Dendritic cell treated with granulocyte-macrophage colony-stimulating factor and Interleukin-4, amounts not matched to agents 40 ng/mL and 50 ng/mL, for 4 days (primary cell): ENCODE measurements at regions not wholly inside any gene's neighbourhood (a gene's known extent, or its start where the extent isn't known, plus 50 kb on each side); places are given as distances from the start of the nearest gene placed in this dataset.
"Not testable (repeated sequence)": the region's sequence is repeated elsewhere in the genome, so short reads cannot be mapped to it uniquely, and the experiment has no call there.

Experiments used
- H3K27ac Mint-ChIP-seq: one replicate; pipeline ENCODE4 v1.8.0; 2022; ENCODE audit warnings: mild to moderate bottlenecking, mixed read lengths
- H3K27me3 Mint-ChIP-seq: one replicate; pipeline ENCODE4 v1.8.0; 2022; ENCODE audit warnings: mild to moderate bottlenecking, mixed read lengths
- H3K36me3 Mint-ChIP-seq: one replicate; pipeline ENCODE4 v1.8.0; 2022; ENCODE audit warnings: low read depth, mixed read lengths
- H3K4me1 Mint-ChIP-seq: one replicate; pipeline ENCODE4 v1.8.0; 2022; ENCODE audit warnings: low read depth, mixed read lengths
- H3K4me3 Mint-ChIP-seq: one replicate; pipeline ENCODE4 v1.8.0; 2022; ENCODE audit warnings: mild to moderate bottlenecking, moderate library complexity, mixed read lengths
- H3K9me3 Mint-ChIP-seq: one replicate; pipeline ENCODE4 v1.8.0; 2022; ENCODE audit warnings: mixed read lengths
- intact Hi-C: fragments of 100-400 bp; cut with micrococcal nuclease; formaldehyde crosslinking; loops from one replicate; pipeline ENCODE4 v1.15.0; 2022

DNA sequence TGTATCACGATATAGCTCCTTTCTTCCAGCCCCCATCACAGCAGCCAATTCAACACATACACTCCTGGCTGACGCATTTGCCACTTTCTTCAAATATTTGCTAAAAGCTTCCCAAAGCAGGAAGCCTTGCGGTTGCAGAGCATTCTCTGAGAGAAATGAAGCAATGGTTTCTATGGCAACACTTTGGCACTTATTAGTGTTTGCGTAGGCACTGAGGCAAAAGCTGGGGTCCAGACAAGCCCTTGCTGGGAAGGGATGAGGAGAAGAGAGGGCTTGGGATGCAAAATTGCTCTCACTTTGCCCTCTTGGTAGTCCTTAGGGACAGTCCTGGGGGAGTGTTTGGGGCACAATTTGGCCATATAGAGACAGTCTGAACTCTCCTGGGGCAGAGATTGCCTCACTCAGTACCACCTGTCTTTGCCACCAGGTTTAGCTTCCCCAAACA, 55.0 kb upstream of the PAK3 start:
- H3K27ac Mint-ChIP-seq, result no peak overlapping the region
- intact Hi-C loops, result no loop called here

DNA sequence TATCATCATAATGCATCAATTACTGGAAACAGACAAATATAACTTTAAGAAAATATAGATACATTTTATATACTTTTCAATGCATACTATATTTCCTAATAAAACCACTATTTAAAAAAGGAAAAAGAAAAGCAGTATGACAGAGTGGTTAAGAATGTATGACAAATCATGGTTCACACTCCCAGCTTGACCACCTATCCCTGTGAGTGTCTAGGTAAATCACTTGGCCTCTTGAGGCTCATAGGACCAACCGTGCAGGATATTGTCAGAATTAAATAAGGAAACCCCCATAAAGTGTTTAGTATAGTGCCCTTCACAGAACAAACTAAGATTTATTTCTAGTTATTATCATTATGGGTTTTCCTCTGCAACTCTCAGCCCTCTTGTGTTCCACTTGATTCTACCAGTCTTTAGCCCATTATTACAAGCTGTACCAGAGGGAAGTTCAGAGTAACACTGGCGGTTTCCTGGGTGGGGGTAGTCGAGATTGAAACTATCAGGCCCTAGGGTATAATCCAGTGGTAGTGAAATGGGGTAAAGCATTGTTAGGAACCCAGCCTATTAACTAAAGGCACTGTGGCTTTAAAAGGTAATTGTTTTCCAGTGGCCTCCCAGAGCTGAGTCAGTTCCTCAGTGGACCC, 55.5 kb upstream of the PAK3 start:
- Mint-ChIP-seq H3K9me3 (no peaks in the 10 kb centered on the region), H3K36me3 (no peaks in the 10 kb centered on the region), H3K4me3 (no peak overlapping the region), H3K4me1 (peaks cover 9% of the 10 kb centered on the region), H3K27me3 (peaks cover 8% of the 10 kb centered on the region), H3K27ac (no peak overlapping the region)
- intact Hi-C loops, result no loop called here

More for the DNA sequence above, 55.0 kb upstream of the PAK3 start:
- Mint-ChIP-seq H3K4me3 (no peak overlapping the region), H3K4me1 (peaks cover 9% of the 10 kb centered on the region), H3K36me3 (no peaks in the 10 kb centered on the region), H3K9me3 (no peaks in the 10 kb centered on the region), H3K27me3 (peaks cover 9% of the 10 kb centered on the region)

DNA sequence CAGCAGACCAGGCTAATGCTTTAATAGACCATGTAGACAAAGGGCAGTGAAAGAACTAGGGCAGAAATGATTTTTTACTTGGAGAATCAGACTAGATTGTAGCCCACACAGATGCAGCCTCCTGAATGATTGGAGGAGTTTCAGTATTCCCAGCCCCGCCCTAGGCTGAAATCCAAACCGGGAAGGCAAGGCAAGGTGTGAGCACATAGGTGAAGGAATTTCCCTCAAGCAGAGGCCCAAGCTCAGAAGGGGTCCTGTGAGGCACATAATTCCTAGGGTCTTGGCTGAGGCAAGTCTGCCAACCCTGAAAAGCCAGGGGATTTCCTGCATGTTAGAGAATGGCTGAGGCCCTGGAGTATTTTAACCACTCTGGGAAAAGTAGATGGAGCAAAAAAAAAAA, 56.4 kb upstream of the PAK3 start:
- no peaks in the 10 kb centered on the region for H3K9me3 Mint-ChIP-seq
- intact Hi-C loops, result no loop called here
- peaks cover 9% of the 10 kb centered on the region for H3K4me1 Mint-ChIP-seq
- H3K4me3 Mint-ChIP-seq, result no peak overlapping the region
- H3K27ac Mint-ChIP-seq, result no peak overlapping the region
- H3K27me3 Mint-ChIP-seq, result peaks cover 5% of the 10 kb centered on the region
- no peaks in the 10 kb centered on the region for H3K36me3 Mint-ChIP-seq

DNA sequence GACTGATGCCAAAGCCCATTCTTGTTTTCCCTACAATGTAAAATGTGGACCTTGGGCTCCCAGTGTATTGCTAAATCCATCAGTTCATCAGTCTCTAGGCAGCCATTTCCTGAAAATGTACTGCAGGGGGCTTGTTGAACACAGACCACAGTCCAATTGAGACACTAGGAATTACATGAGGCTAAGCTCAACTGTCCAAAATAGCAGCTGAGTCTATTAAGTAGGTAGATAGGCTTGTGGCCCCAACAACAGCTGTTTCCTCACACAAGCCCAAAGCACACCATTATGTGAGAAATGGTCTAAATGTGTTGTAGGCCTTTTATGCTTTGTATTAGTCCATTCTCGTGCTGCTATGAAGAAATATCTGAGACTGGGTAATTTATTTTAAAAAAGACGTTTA, 60.0 kb upstream of the PAK3 start:
- Mint-ChIP-seq H3K9me3 (no peaks in the 10 kb centered on the region), H3K27ac (no peak overlapping the region), H3K27me3 (peaks cover 6% of the 10 kb centered on the region), H3K36me3 (no peaks in the 10 kb centered on the region), H3K4me1 (peaks cover 2% of the 10 kb centered on the region), H3K4me3 (no peak overlapping the region)
- intact Hi-C loops, result no loop called here

DNA sequence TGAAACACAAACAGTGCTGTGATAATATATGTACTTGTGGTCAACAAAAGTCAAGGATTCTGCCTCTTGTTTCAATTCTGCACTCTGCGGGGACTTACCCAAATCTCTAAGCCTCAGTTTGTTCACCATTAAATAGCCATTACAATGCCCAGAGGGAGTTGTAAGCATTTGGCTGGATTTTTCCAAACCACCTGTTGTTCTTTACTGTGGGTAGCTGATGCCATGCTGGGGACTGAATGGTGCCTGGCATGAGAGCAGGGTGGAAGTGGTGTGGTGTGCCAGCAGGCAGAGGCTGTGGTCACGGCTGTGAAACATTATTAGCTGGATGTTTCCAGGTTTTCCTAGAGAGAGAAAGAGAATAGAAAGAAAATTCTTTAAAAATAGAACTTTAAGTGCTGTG, 60.7 kb upstream of the PAK3 start:
- H3K9me3 Mint-ChIP-seq, result no peaks in the 10 kb centered on the region
- intact Hi-C loops, result no loop called here

DNA sequence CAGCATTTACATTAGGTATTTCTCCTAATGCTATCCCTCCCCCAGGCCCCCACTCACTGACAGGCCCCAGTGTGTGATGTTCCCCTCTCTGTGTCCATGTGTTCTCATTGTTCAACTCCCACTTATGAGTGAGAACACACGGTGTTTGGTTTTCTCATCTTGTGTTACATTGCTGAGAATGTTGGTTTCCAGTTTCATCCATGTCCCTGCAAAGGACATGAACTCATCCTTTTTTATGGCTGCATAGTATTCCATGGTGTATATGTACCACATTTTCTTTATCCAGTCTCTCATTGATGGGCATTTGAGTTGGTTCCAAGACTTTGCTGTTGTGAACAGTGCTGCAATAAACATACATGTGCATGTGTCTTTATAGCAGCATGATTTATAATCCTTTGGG, 73.0 kb upstream of the PAK3 start:
- intact Hi-C loops, H3K4me3 Mint-ChIP-seq, H3K27me3 Mint-ChIP-seq, H3K4me1 Mint-ChIP-seq, H3K27ac Mint-ChIP-seq, H3K36me3 Mint-ChIP-seq, H3K9me3 Mint-ChIP-seq: not testable (repeated sequence)

More for the DNA sequence above, 60.7 kb upstream of the PAK3 start:
- H3K36me3 Mint-ChIP-seq, result no peaks in the 10 kb centered on the region
- H3K27me3 Mint-ChIP-seq, result peaks cover 7% of the 10 kb centered on the region
- H3K4me1 Mint-ChIP-seq, result no peaks in the 10 kb centered on the region
- H3K4me3 Mint-ChIP-seq, result no peak overlapping the region
- no peak overlapping the region for H3K27ac Mint-ChIP-seq

DNA sequence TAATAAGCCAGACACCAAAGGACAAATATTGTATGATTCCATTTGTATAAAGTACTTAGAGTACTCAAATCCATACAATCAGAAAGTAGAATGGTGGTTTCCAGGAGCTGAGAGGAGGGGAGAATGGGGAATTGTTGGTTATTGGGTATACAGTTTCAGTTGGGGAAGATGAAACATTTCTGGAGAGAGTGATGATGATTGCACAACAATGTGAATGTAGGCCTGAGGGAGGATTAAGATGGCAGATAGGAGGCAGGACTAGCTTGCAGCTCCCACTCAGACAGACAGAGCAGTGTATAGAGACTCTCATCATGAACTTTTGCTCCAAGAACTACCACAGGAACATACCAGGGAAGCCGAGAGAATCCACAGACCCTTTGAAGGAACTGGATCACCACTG, 75.7 kb upstream of the PAK3 start:
- Mint-ChIP-seq H3K27me3 (peaks cover 4% of the 10 kb centered on the region), H3K36me3 (no peaks in the 10 kb centered on the region), H3K4me3 (no peak overlapping the region), H3K27ac (no peak overlapping the region), H3K9me3 (peaks cover 7% of the 10 kb centered on the region), H3K4me1 (no peaks in the 10 kb centered on the region)
- intact Hi-C loops, result no loop called here

DNA sequence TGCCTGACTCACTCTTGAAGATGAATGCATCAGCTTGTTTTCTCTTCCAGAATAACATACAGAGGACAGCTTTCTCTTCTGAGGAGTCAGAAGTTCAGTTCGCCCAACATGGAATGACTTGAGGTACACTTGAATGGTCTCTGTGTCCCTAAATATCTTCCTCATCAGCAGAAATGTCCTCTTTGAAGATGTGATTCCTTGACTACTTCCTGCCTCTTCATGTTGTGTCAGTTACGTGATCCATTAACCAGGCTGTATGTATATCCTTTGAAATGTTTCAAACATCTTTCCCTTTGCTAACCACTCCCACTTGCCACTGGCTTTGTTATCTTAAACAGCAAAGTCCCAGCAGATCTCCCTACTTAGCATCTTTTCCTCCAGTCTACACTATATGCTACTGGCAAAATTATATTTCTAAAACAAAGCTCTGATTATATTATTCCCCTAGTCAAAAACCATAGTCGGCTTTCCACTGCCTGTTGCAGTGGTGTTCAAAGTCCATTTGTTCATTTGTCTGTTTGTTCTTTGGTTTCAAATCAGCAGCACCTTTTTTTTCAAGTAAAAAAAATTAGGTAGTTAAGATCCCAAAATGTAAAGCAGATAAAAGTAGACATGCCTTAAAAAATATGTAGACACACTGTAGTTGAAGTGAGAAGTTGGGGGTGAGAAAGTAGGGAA, 82.1 kb upstream of the PAK3 start:
- Mint-ChIP-seq H3K36me3 (no peaks in the 10 kb centered on the region), H3K4me3 (no peak overlapping the region), H3K27me3 (no peaks in the 10 kb centered on the region), H3K9me3 (no peaks in the 10 kb centered on the region), H3K4me1 (peaks cover 7% of the 10 kb centered on the region), H3K27ac (no peak overlapping the region)
- intact Hi-C loops, result no loop called here

DNA sequence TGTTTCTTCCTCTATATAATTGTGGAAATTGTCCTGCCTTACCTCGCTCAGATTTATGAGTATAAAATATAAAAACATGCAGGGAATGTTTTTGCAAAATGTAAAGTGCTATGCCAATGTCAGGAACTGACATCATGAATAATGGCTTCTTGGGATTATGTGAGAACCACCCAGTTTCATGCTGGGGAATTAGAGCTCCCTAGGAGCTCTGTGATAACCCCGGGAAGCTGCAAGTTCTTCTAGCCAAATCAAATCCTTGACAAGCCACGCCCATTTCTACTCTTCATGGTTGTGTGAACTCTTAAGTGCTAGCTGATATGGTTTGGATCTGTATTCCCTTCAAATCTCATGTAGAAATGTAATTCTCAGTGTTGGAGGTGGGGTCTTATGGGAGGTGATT, 85.9 kb upstream of the PAK3 start:
- Mint-ChIP-seq H3K4me1 (peaks cover 12% of the 10 kb centered on the region), H3K36me3 (no peaks in the 10 kb centered on the region), H3K4me3 (no peak overlapping the region), H3K27ac (no peak overlapping the region), H3K27me3 (no peaks in the 10 kb centered on the region), H3K9me3 (no peaks in the 10 kb centered on the region)
- intact Hi-C loops, result no loop called here

DNA sequence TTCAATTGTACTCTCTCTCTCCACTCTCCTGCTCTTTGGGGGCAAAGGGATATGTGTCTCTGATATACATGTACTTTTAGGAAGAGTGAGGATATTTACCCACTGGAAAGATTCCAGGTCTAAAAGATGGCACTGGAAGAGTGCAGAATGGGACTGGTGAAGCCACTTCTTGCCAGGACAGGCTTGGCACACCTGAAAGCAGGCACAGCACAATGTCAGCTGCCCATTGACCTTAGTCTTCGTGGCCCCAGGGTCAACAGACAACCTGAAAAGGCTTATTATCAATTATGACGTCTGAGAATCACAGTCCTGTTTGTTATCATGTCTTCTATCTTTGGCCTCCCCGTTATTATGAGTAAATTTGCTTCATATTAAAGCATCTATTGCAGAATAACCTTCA, 86.7 kb upstream of the PAK3 start:
- no peak overlapping the region for H3K27ac Mint-ChIP-seq
- H3K4me3 Mint-ChIP-seq, result no peak overlapping the region
- no peaks in the 10 kb centered on the region for H3K36me3 Mint-ChIP-seq
- H3K4me1 Mint-ChIP-seq, result peaks cover 12% of the 10 kb centered on the region
- H3K27me3 Mint-ChIP-seq, result no peaks in the 10 kb centered on the region
- intact Hi-C loops, result no loop called here
- no peaks in the 10 kb centered on the region for H3K9me3 Mint-ChIP-seq

DNA sequence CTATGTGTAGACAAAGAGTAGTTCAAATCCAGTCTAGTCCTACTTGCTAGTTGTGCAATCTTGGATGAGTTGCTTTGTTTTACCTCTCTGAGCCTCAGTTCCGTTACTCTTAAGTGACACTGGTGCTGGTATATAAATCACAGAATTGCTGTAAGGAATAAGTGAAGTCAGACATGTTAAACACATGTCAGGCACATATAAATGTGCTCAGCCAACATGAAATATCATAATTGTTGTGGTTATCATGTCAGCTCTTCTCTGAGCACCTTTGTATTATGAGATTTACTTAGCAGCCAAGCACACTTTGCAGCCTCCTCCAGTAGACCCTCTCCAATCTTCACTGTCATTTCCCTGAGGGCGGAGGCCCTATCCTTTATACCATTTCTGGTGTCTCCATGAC, 87.9 kb upstream of the PAK3 start:
- Mint-ChIP-seq H3K27ac (no peak overlapping the region), H3K36me3 (no peaks in the 10 kb centered on the region), H3K27me3 (no peaks in the 10 kb centered on the region), H3K4me1 (peaks cover 12% of the 10 kb centered on the region), H3K9me3 (no peaks in the 10 kb centered on the region), H3K4me3 (no peak overlapping the region)
- intact Hi-C loops, result no loop called here

DNA sequence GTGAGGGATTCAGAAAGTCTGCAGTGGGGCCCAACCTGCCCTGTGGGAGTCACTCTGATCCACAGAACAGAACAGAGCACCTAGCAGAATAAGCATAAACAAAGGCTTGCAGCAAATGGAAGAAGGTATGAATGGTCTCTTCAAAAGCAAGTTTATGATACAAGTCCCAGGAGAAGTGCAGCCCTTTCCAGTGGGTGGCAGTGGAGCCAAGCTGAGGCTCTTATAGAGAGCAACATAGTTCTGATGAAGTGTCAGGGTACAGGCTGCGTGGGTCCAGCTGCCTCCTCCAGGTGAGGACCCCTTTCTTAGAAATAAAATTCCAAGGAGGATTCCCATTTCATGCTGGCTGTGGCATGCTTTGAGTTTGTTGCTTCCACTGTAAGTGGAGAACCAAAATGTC, 88.8 kb upstream of the PAK3 start:
- intact Hi-C loops, result no loop called here
- H3K4me1 Mint-ChIP-seq, result peaks cover 12% of the 10 kb centered on the region
- no peaks in the 10 kb centered on the region for H3K27me3 Mint-ChIP-seq
- no peaks in the 10 kb centered on the region for H3K9me3 Mint-ChIP-seq
- no peak overlapping the region for H3K27ac Mint-ChIP-seq
- H3K36me3 Mint-ChIP-seq, result no peaks in the 10 kb centered on the region
- H3K4me3 Mint-ChIP-seq, result no peak overlapping the region

DNA sequence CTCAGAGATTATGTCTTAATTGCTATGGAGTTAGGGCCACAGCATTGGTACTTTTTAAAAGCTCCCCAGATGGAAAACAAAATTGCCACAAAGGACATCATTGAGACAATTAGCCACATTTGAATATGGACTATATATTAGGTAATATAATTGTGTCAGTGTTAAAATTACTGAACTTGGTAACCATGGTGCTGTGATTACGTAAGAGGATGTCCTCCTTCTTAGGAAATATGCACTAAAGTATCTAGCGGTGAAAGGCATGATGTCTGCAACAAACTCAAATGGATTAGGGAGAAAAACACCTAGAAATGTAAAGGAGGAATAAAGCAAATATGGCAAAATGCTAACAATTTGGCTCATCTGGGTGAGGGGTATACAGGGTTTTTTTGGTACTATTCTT, 89.9 kb upstream of the PAK3 start:
- H3K9me3 Mint-ChIP-seq, result no peaks in the 10 kb centered on the region
- H3K36me3 Mint-ChIP-seq, result no peaks in the 10 kb centered on the region
- no peak overlapping the region for H3K4me3 Mint-ChIP-seq
- intact Hi-C loops, result no loop called here
- no peak overlapping the region for H3K27ac Mint-ChIP-seq
- no peaks in the 10 kb centered on the region for H3K27me3 Mint-ChIP-seq
- H3K4me1 Mint-ChIP-seq, result peaks cover 12% of the 10 kb centered on the region

DNA sequence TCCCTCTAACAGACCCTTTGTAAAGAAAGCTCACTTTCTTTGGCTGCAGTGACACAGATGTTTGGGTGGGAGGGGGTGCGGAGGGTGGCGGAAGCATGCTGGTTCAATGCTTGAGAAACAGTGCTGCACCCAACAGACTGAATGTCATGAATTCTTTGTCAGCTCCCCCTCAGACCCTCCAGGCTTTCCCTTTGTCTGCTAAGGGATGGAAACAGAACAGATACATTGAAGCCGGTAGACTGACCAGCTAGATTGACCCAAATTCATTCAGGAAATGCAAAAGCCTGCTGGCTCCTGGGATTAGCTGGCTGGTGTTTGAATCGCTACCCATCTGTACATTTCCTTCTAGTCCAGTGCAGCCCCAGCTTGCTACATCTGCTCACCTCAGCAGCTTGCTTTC, 90.8 kb upstream of the PAK3 start:
- Mint-ChIP-seq H3K36me3 (no peaks in the 10 kb centered on the region), H3K27me3 (no peaks in the 10 kb centered on the region), H3K4me1 (peaks cover 10% of the 10 kb centered on the region), H3K27ac (no peak overlapping the region), H3K4me3 (no peak overlapping the region), H3K9me3 (no peaks in the 10 kb centered on the region)
- intact Hi-C loops, result no loop called here

DNA sequence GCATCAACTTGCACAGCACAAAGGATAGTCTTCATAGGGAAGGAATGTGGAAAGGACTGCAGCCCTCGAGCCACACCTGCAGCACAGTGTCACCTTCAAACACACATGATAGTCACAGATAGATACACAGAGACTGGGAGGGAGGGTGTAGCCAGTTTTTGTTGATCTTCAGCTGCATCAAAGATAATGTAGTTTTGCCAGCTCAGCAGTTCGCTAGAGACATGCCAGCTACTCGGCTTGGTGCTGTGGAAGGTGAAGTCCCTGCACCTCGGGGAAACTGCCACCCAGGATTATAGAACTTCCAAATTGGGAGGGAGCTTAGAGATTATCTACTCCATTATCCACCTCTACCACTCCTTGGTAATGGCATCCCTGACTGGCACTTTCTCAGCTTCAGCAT, 92.9 kb upstream of the PAK3 start:
- H3K27me3 Mint-ChIP-seq, result no peaks in the 10 kb centered on the region
- H3K27ac Mint-ChIP-seq, result no peak overlapping the region
- H3K36me3 Mint-ChIP-seq, result no peaks in the 10 kb centered on the region
- intact Hi-C loops, result no loop called here
- H3K9me3 Mint-ChIP-seq, result no peaks in the 10 kb centered on the region
- H3K4me1 Mint-ChIP-seq, result peaks cover 10% of the 10 kb centered on the region
- no peak overlapping the region for H3K4me3 Mint-ChIP-seq
